Lung (tissue), 11 donors: ENCODE measurements at regions not wholly inside any gene's neighbourhood (a gene's known extent, or its start where the extent isn't known, plus 50 kb on each side); places are given as distances from the start of the nearest gene placed in this dataset.

Source experiments
- ATAC-seq: fragments of 200-7000 bp; cut with Tn5 transposase; one replicate; pipeline ENCODE4 v1.9.1; 2020; ENCODE audit warnings: moderate number of reproducible peaks; ENCODE audit not compliant: insufficient read depth, low FRiP score
- DNase-seq, 3 donors: peaks; one replicate each; pipeline ENCODE4 v3.0.0-alpha.2; 2013 to 2017
- H3K27ac ChIP-seq, 2 donors: one replicate each; pipeline ENCODE4 v1.5.1; 2013; ENCODE audit warnings: mild to moderate bottlenecking in 2 of 2, moderate library complexity in 2 of 2, control low read depth in 1 of 2, inconsistent platforms in 1 of 2, low read depth in 1 of 2, low read length in 1 of 2
- H3K27me3 ChIP-seq, 3 donors: one replicate each; pipeline ENCODE4 v1.5.1; 2013; ENCODE audit warnings: low read length in 2 of 3; ENCODE audit not compliant: control insufficient read depth in 3 of 3, insufficient read depth in 3 of 3
- H3K36me3 ChIP-seq, 4 donors: one replicate each; pipeline ENCODE4 v1.5.1; 2013; ENCODE audit warnings: low read length in 4 of 4, mild to moderate bottlenecking in 1 of 4, moderate library complexity in 1 of 4; ENCODE audit not compliant: control insufficient read depth in 4 of 4, insufficient read depth in 4 of 4
- H3K4me1 ChIP-seq, 5 donors: one replicate each; pipeline ENCODE4 v1.5.1; 2013; ENCODE audit warnings: low read length in 5 of 5, mild to moderate bottlenecking in 2 of 5, moderate library complexity in 1 of 5; ENCODE audit not compliant: control insufficient read depth in 5 of 5, insufficient read depth in 5 of 5
- H3K4me3 ChIP-seq: one replicate; pipeline ENCODE4 v1.5.1; 2013; ENCODE audit warnings: mild to moderate bottlenecking, control low read depth, moderate library complexity
- H3K9ac ChIP-seq, 2 donors: one replicate each; pipeline ENCODE4 v1.5.1; 2013; ENCODE audit warnings: low read length in 2 of 2, control low read depth in 1 of 2; ENCODE audit not compliant: insufficient read depth in 1 of 2
- H3K9me3 ChIP-seq, 4 donors: one replicate each; pipeline ENCODE4 v1.5.1; 2013; ENCODE audit warnings: low read length in 3 of 4, mild to moderate bottlenecking in 1 of 4, moderate library complexity in 1 of 4; ENCODE audit not compliant: control insufficient read depth in 4 of 4, insufficient read depth in 3 of 4
- CTCF ChIP-seq: IDR thresholded peaks from 2 replicates; pipeline ENCODE4 v1.5.1; 2012; ENCODE audit warnings: mild to moderate bottlenecking; ENCODE audit errors: control extremely low read depth, extremely low read depth
- WGBS, 2 donors: extraction: QIAGEN DNeasy Blood & Tissue Kit; methylation state at CpG; one replicate each; pipeline ENCODE4 v1.1.7; 2013; 5-methylcytosine and 5-hydroxymethylcytosine counted together
- donor health status: control.
- donor health status: control.
- donor health status: Bipolar disorder and iron deficiency.
- donor health status: healthy.
- donor health status: DM: yes; HTN: yes; CAD: no.

- ATAC-seq, result peak; percentile 17
- TF ChIP-seq CTCF, result no peak
- H3K4me3 ChIP-seq, result no peak overlapping the region
Measured at GRCh38 chr13:34247596-34247995, 429.6 kb downstream of the RFC3 start.

GRCh38 chr13:34249546-34250039 lies 431.6 kb downstream of the RFC3 start:
- peaks cover 0 to 1% (median 0%) of the 10 kb centered on the region in 4 donors for H3K9me3 ChIP-seq
- H3K36me3 ChIP-seq, result no peaks in the 10 kb centered on the region
- H3K4me1 ChIP-seq, result no peaks in the 10 kb centered on the region
- WGBS, 2 donors, result 80 to 84% methylated on average over 3 of the region's 3 CpGs
- H3K4me3 ChIP-seq, result no peak overlapping the region
- no peak overlapping the region for H3K27ac ChIP-seq
- H3K27me3 ChIP-seq, result no peaks in the 10 kb centered on the region
- H3K9ac ChIP-seq, result no peak overlapping the region
- no peak for DNase-seq
- ATAC-seq, result no peak
- no peak for TF ChIP-seq CTCF

More at GRCh38 chr13:34247596-34247995, 429.6 kb downstream of the RFC3 start:
- H3K27me3 ChIP-seq, result no peaks in the 10 kb centered on the region
- no peaks in the 10 kb centered on the region for H3K4me1 ChIP-seq
- 65 to 84% methylated on average over 1 of the region's 1 CpG for WGBS, 2 donors
- H3K9me3 ChIP-seq, result no peaks in the 10 kb centered on the region
- no peak overlapping the region for H3K9ac ChIP-seq
- no peaks in the 10 kb centered on the region for H3K36me3 ChIP-seq
- H3K27ac ChIP-seq, result no peak overlapping the region
- DNase-seq, result no peak

- no peak for TF ChIP-seq CTCF
- ATAC-seq (no peak), DNase-seq (no peak)
- 82 to 87% methylated on average over 3 of the region's 3 CpGs for WGBS, 2 donors
- Histone ChIP-seq H3K9me3 (peaks cover 0 to 4% (median 0%) of the 10 kb centered on the region in 4 donors), H3K27me3 (no peaks in the 10 kb centered on the region), H3K4me1 (no peaks in the 10 kb centered on the region), H3K9ac (no peak overlapping the region), H3K4me3 (no peak overlapping the region), H3K36me3 (no peaks in the 10 kb centered on the region), H3K27ac (no peak overlapping the region)
Measured at GRCh38 chr13:34250151-34250670, 432.3 kb downstream of the RFC3 start.

DNA sequence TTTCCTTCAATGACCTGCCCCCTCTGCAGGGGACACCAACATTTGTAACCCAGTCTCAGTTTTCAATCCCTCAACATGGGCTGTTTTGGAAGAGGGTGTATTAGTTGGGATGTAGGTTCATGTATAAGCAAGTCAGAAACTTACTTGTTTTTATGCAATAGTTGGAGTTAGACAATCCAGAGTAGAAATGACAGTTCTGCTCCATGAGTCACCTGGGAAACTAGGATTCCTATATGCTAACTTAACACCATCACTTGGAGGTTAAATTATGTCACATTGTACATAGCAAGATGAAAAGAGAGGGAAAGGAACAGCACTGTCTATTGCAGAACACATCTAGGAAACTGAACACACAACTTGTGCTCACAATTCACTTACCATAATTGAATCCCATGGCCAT lies 436.4 kb downstream of the RFC3 start:
- TF ChIP-seq CTCF, result no peak
- H3K4me3 ChIP-seq, result no peak overlapping the region
- DNase-seq, result no peak
- H3K36me3 ChIP-seq, result no peaks in the 10 kb centered on the region
- peaks cover 0 to 5% (median 0%) of the 10 kb centered on the region in 5 donors for H3K4me1 ChIP-seq
- ATAC-seq, result no peak
- peaks cover 0 to 4% (median 0%) of the 10 kb centered on the region in 4 donors for H3K9me3 ChIP-seq
- no peak overlapping the region for H3K9ac ChIP-seq
- H3K27ac ChIP-seq, result no peak overlapping the region
- H3K27me3 ChIP-seq, result no peaks in the 10 kb centered on the region
